NOMO-1 treated with dmso at 0.1 percent for 144 hours (cell line): ENCODE measurements at regions not wholly inside any gene's neighbourhood (a gene's known extent, or its start where the extent isn't known, plus 50 kb on each side); places are given as distances from the start of the nearest gene placed in this dataset.

Experiments used
- DNase-seq: peaks from one replicate; lab custom pipeline; 2025; ENCODE audit not compliant: unreplicated experiment; lab: John Stamatoyannopoulos, UW

DNA sequence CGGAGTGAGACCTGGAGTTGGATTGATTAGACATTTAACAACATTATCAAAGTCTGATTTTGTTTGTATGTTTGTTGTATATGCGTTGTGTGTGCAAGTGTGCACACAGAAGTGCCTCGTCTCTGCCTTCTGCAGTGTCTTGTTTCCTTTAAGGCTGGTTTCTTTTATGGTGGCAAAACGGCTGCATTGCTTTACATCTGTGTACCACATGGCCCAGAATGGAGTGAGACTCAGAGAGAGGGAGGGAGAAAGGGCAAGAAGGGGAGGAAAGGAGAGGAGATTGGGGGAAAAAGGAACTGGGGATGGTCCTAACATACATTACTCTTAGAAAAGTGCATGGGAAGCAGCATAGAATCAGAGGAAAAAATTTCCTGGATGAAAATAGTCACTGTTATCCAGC lies 99.7 kb upstream of the WLS start:
- no peak for DNase-seq

- DNase-seq: no peak
Measured at GRCh38 chr1:68331117-68331865, 99.0 kb upstream of the WLS start.

- no peak for DNase-seq
Measured at GRCh38 chr1:68330391-68330790, 98.1 kb upstream of the WLS start.

- no peak for DNase-seq
Measured at GRCh38 chr1:68329096-68329835, 96.9 kb upstream of the WLS start.

- no peak for DNase-seq
Measured at GRCh38 chr1:68328490-68328889, 96.2 kb upstream of the WLS start.

GRCh38 chr1:68327414-68327813 lies 95.1 kb upstream of the WLS start:
- no peak for DNase-seq

DNA sequence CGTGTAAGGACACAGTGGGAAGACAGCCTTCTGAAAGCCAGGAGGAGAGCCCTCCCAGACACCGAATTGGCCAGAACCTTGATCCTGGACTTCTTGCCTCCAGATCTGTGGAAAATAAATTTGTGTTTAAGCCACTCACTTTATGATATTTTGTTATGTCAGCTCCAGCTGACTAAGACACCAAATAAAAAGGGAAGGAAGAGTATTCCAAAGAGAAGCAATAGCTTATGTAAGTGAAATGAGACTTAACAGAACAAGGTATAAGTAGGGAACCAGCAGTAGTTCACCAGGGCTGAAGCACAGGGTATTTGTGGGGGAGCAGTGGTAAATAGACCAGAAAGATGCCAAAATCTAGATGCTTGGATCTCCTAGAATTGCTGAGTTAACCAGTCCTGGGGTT lies 94.2 kb upstream of the WLS start:
- DNase-seq: no peak

GRCh38 chr1:68324316-68324715 lies 92.0 kb upstream of the WLS start:
- DNase-seq: no peak

GRCh38 chr1:68322837-68323687 lies 90.7 kb upstream of the WLS start:
- no peak for DNase-seq

- DNase-seq: no peak
Measured at GRCh38 chr1:68322096-68322495, 89.8 kb upstream of the WLS start.

- DNase-seq: no peak
Measured at GRCh38 chr1:68321084-68321685, 88.9 kb upstream of the WLS start.

- no peak for DNase-seq
Measured at GRCh38 chr1:68320349-68320748, 88.0 kb upstream of the WLS start.

DNA sequence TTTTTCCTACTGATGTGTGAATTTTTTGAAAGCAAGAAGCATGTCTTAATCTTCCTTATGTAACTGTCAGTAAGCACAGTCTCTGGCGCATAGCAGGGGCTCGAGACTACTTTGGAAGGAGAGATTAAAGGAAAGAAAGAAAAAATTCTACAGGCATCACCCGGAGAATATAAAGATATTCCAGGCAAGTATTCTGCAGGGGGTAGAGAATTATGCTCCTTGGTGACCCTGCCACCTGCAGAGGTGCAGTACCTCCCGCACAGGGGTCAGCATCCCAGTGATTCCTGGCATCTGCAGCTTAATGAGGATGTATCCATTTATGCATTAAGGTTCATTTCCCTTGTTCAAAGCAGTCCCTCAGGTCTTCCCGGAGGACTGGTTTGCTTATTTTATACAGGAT lies 87.6 kb upstream of the WLS start:
- no peak for DNase-seq

DNA sequence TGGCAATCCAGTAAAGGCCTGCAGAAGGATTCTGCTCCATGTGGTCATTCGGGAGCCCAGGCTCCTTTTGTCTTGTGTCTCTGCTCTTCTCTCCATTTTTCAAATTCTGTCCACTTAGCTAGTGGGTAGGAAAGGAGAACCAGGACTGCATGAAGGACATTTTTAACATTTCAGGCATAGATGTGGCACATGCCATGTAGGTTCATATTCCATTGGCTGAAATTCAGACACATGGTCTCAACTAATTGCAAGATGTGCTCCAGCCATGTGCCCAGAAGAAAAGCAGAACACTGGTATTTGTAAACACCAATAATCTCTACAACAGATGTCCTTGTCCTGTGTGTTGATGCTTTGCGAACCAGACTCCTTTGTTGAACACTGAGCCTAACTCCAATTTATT lies 85.2 kb upstream of the WLS start:
- DNase-seq: no peak

DNA sequence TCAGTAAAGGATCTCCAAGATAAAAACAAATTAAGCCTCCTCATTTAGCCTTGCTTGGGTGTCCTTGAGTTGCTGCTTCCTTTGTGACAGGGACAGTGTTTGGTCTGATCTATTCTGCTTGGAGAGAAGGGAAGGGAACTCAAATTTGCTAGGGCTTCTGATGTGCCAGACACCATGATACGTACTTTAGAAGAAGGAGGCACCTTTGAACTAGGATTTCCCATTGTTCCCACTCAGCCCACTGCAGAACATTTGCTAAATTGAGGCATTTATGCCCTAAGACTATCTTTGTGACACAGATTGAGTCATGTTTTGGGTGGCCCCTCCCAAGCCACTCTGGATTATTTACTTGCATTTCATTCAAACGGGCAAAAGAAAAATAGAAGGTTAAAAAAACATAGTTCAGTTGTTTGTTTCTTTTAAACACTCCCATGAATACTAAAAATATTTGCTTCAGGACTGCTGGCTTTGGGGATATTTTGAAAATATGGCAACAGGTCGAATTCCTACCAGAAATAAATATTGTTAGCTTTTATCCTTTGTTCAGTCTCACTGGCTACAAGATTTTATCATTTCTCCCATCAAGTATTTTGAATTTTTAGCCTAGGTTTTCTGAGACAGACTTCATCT lies 81.9 kb upstream of the WLS start:
- DNase-seq: no peak

DNA sequence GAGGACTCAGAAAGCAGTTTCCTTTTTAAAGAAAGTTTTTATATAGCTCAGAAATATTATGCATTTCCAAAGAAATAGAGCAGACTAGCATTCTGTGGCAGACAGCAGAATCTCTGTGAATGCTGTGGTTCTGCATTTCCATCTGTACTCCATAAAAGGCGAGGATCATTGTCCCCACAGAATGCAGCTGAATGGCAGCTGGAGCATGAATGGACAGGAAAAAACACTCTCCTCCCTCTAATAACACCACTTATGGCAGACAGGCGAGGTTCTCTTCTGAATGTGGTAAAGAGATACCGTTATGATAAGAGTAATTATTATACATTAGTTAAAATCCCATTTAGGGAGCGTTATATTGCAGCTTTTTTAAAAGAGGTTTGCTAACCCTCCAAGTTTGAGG lies 81.4 kb upstream of the WLS start:
- no peak for DNase-seq

DNA sequence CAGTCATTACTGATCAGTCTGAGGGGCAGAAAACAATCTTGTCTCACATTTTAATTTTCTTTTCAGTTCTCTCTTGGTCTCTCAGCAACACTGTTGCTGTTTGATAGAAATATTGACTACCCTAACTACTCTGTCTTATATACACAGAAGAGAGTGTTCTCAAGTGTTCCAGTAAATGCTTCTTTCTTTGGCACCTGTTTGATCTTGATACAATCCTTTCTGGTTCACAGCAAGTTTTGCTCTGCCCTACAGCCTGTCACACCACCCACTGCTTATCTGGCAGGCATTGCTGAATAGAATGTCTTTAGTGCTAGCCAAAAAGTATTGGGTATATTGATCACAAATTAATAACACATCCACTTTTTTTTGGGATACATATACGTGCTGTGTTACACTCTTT lies 75.7 kb upstream of the WLS start:
- no peak for DNase-seq

DNA sequence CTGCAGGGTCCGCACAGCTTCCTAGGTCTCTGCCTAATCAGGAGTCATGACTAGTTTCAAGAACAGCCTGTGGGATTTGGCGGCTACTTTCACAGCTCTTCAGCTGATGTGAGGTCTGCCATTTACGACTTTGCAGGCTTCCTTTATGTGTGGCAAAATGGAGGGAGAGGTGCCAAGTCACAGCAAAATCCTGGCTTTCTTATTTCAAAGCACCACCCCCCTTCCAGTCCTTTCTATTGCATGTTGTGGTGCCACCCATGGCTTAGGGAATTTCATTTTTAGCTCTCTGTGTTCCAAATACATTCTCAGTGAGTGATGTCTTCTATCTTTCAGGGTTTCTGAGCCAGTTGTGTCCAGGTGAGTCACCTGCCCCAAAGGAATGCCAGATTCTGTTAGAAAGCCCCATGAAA lies 75.1 kb upstream of the WLS start:
- DNase-seq: no peak

- DNase-seq: no peak
Measured at GRCh38 chr1:68301471-68302001, 69.2 kb upstream of the WLS start.

- no peak for DNase-seq
Measured at GRCh38 chr1:68294367-68295066, 62.2 kb upstream of the WLS start.
